Upper lobe of left lung (tissue), 4 donors: ENCODE measurements at regions not wholly inside any gene's neighbourhood (a gene's known extent, or its start where the extent isn't known, plus 50 kb on each side); places are given as distances from the start of the nearest gene placed in this dataset.

Experiments used
- POLR2A ChIP-seq, 4 donors: fragments of 450-650 bp; IDR thresholded peaks; one replicate each; pipeline ENCODE4 v1.5.1; 2016 to 2017; ENCODE audit warnings: antibody characterized with exemption in 4 of 4, mild to moderate bottlenecking in 2 of 4
- TF ChIP-seq, protein P1 (sequence below), 6 experiments: fragments of 450-650 bp in 4 of 6; fragments of 200-600 bp in 2 of 6; sonication (generic) in 2 of 6; IDR thresholded peaks; one replicate each; pipeline ENCODE4 v1.5.1; 2016 to 2019; ENCODE audit warnings: antibody characterized with exemption in 6 of 6

DNA sequence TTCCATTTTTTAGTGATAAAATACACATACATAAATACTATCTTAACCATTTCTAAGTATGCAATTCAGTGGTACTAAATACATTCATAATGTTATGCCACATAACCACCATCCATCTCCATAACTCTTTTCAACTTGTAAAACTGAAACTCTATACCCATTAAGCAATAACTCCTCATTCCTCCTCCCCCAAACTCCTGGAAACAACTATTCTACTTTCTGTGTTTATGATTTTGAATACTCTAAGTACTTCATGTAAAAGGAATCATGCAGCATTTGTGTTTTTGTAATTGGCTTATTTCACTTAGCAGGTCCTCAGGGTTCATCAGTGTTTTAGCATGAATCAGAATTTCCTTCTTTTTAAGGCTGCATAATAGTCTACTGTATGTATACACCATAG lies 131.8 kb downstream of the TES start:
- TF ChIP-seq, protein P1, sequence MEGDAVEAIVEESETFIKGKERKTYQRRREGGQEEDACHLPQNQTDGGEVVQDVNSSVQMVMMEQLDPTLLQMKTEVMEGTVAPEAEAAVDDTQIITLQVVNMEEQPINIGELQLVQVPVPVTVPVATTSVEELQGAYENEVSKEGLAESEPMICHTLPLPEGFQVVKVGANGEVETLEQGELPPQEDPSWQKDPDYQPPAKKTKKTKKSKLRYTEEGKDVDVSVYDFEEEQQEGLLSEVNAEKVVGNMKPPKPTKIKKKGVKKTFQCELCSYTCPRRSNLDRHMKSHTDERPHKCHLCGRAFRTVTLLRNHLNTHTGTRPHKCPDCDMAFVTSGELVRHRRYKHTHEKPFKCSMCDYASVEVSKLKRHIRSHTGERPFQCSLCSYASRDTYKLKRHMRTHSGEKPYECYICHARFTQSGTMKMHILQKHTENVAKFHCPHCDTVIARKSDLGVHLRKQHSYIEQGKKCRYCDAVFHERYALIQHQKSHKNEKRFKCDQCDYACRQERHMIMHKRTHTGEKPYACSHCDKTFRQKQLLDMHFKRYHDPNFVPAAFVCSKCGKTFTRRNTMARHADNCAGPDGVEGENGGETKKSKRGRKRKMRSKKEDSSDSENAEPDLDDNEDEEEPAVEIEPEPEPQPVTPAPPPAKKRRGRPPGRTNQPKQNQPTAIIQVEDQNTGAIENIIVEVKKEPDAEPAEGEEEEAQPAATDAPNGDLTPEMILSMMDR (IDR thresholded peaks at IDR 0.05): no peak
- TF ChIP-seq POLR2A (IDR thresholded peaks at IDR 0.05): no peak
